ENCODE measurements at regions not wholly inside any gene's neighbourhood (a gene's known extent, or its start where the extent isn't known, plus 50 kb on each side); places are given as distances from the start of the nearest gene placed in this dataset.

GRCh38 chr3:124291008-124291407, 299.1 kb upstream of the ROPN1 start:
- H3K4me3 ChIP-seq (ENCODE audit: low read depth, low read length): no peak overlapping the region
- no peak for FAIRE-seq
- no peak for TF ChIP-seq CTCF (IDR thresholded peaks at IDR 0.05; ENCODE audit: insufficient read depth, low read length, severe bottlenecking)
- H3K27me3 ChIP-seq (ENCODE audit: control insufficient read depth, insufficient read depth, low read length): peaks cover 9% of the 10 kb centered on the region
- H3K36me3 ChIP-seq (ENCODE audit: control insufficient read depth, insufficient read depth, low read length): no peaks in the 10 kb centered on the region
- DNase-seq (ENCODE audit: low read depth): no peak

- peaks cover 7% of the 10 kb centered on the region for H3K27me3 ChIP-seq (ENCODE audit: control insufficient read depth, insufficient read depth, low read length)
- DNase-seq (ENCODE audit: low read depth) (no peak), FAIRE-seq (no peak)
- H3K4me3 ChIP-seq (ENCODE audit: low read depth, low read length): no peak overlapping the region
- TF ChIP-seq CTCF (IDR thresholded peaks at IDR 0.05; ENCODE audit: insufficient read depth, low read length, severe bottlenecking): no peak
- no peaks in the 10 kb centered on the region for H3K36me3 ChIP-seq (ENCODE audit: control insufficient read depth, insufficient read depth, low read length)
Observed at GRCh38 chr3:124292329-124292728, 300.4 kb upstream of the ROPN1 start.

GRCh38 chr3:124293584-124293983, 301.7 kb upstream of the ROPN1 start:
- no peak for DNase-seq (ENCODE audit: low read depth)
- H3K4me3 ChIP-seq (ENCODE audit: low read depth, low read length): no peak overlapping the region
- no peak for TF ChIP-seq CTCF (IDR thresholded peaks at IDR 0.05; ENCODE audit: insufficient read depth, low read length, severe bottlenecking)
- H3K36me3 ChIP-seq (ENCODE audit: control insufficient read depth, insufficient read depth, low read length): no peaks in the 10 kb centered on the region
- H3K27me3 ChIP-seq (ENCODE audit: control insufficient read depth, insufficient read depth, low read length): peaks cover 7% of the 10 kb centered on the region
- no peak for FAIRE-seq

GRCh38 chr3:124295362-124295761, 303.4 kb upstream of the ROPN1 start:
- no peak overlapping the region for H3K4me3 ChIP-seq (ENCODE audit: low read depth, low read length)
- no peak for TF ChIP-seq CTCF (IDR thresholded peaks at IDR 0.05; ENCODE audit: insufficient read depth, low read length, severe bottlenecking)
- H3K36me3 ChIP-seq (ENCODE audit: control insufficient read depth, insufficient read depth, low read length): no peaks in the 10 kb centered on the region
- FAIRE-seq (no peak), DNase-seq (ENCODE audit: low read depth) (no peak)
- peaks cover 7% of the 10 kb centered on the region for H3K27me3 ChIP-seq (ENCODE audit: control insufficient read depth, insufficient read depth, low read length)

- no peak overlapping the region for H3K4me3 ChIP-seq (ENCODE audit: low read depth, low read length)
- H3K36me3 ChIP-seq (ENCODE audit: control insufficient read depth, insufficient read depth, low read length): no peaks in the 10 kb centered on the region
- FAIRE-seq (no peak), DNase-seq (ENCODE audit: low read depth) (no peak)
- peaks cover 5% of the 10 kb centered on the region for H3K27me3 ChIP-seq (ENCODE audit: control insufficient read depth, insufficient read depth, low read length)
- TF ChIP-seq CTCF (IDR thresholded peaks at IDR 0.05; ENCODE audit: insufficient read depth, low read length, severe bottlenecking): no peak
Observed at GRCh38 chr3:124296406-124296805, 304.5 kb upstream of the ROPN1 start.

All from bronchial epithelial cell (primary cell).